ENCODE measurements at regions not wholly inside any gene's neighbourhood (a gene's known extent, or its start where the extent isn't known, plus 50 kb on each side); places are given as distances from the start of the nearest gene placed in this dataset.

GRCh38 chr16:51305337-51305736, 154.3 kb upstream of the SALL1 start:
- H3K9me3 Mint-ChIP-seq (ENCODE audit: unreplicated experiment) = no peaks in the 10 kb centered on the region

GRCh38 chr16:51302042-51302441, 151.0 kb upstream of the SALL1 start:
- H3K4me1 Mint-ChIP-seq (ENCODE audit: insufficient read depth, unreplicated experiment) = no peaks in the 10 kb centered on the region
- no peak for TF ChIP-seq CTCF (IDR thresholded peaks at IDR 0.05; ENCODE audit: unreplicated experiment)
- no peak overlapping the region for H3K4me3 Mint-ChIP-seq (ENCODE audit: unreplicated experiment)
- POLR2A ChIA-PET = interaction anchor here (1.1 kb wide), 1 partner anchor 18 kb away, joined by 3 read pairs; no protein-coding TSS in a partner anchor
- no peak overlapping the region for H3K27ac Mint-ChIP-seq (ENCODE audit: low read depth, unreplicated experiment)
- DNase-seq (ENCODE audit: unreplicated experiment) = no peak
- CTCF ChIA-PET = interaction anchor here (1.4 kb wide), 1 partner anchor 11 kb away, joined by 3 read pairs; no protein-coding TSS in a partner anchor
- no peaks in the 10 kb centered on the region for H3K27me3 Mint-ChIP-seq (ENCODE audit: insufficient read depth, unreplicated experiment)
- H3K36me3 Mint-ChIP-seq (ENCODE audit: insufficient read depth, unreplicated experiment) = no peaks in the 10 kb centered on the region
- intact Hi-C loops (cut with micrococcal nuclease) = no loop called here
- no TSS peak for BruUV-seq (replicated peaks)
- H3K9me3 Mint-ChIP-seq (ENCODE audit: unreplicated experiment) = no peaks in the 10 kb centered on the region

More at GRCh38 chr16:51305337-51305736, 154.3 kb upstream of the SALL1 start:
- BruUV-seq (replicated peaks) = no TSS peak
- Mint-ChIP-seq H3K4me3 (ENCODE audit: unreplicated experiment) (no peak overlapping the region), H3K27me3 (ENCODE audit: insufficient read depth, unreplicated experiment) (no peaks in the 10 kb centered on the region), H3K4me1 (ENCODE audit: insufficient read depth, unreplicated experiment) (no peaks in the 10 kb centered on the region), H3K36me3 (ENCODE audit: insufficient read depth, unreplicated experiment) (no peaks in the 10 kb centered on the region), H3K27ac (ENCODE audit: low read depth, unreplicated experiment) (no peak overlapping the region)
- TF ChIP-seq CTCF (IDR thresholded peaks at IDR 0.05; ENCODE audit: unreplicated experiment) = no peak
- ChIA-PET POLR2A (no interaction called here), CTCF (interaction anchor here (0.7 kb wide), 1 partner anchor 23 kb away, joined by 3 read pairs; no protein-coding TSS in a partner anchor)
- no peak for DNase-seq (ENCODE audit: unreplicated experiment)
- intact Hi-C loops (cut with micrococcal nuclease) = no loop called here

DNA sequence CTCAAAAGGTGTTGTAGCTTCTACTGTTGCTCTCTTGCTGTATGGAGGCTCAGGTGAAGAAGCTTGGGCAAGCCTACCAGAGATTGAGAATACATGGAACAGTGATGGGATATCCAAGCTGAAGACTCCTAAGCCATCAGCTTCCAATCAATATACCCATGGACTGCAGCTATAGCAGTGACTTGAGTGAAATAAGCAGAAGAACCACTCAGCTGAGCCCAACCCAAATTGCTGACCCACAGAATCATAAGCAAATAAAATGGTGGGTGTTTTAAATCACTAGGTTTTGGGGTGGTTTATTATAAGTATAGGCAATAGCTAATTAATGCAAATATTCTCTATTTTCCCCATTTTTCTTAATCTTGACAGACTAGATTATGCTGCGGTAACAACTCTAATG, 147.7 kb upstream of the SALL1 start:
- intact Hi-C loops (cut with micrococcal nuclease) = no loop called here
- Mint-ChIP-seq H3K27ac (ENCODE audit: low read depth, unreplicated experiment) (no peak overlapping the region), H3K27me3 (ENCODE audit: insufficient read depth, unreplicated experiment) (no peaks in the 10 kb centered on the region), H3K36me3 (ENCODE audit: insufficient read depth, unreplicated experiment) (peaks cover 4% of the 10 kb centered on the region), H3K9me3 (ENCODE audit: unreplicated experiment) (no peaks in the 10 kb centered on the region), H3K4me3 (ENCODE audit: unreplicated experiment) (no peak overlapping the region), H3K4me1 (ENCODE audit: insufficient read depth, unreplicated experiment) (no peaks in the 10 kb centered on the region)
- no peak for DNase-seq (ENCODE audit: unreplicated experiment)
- BruUV-seq (replicated peaks) = no TSS peak
- no peak for TF ChIP-seq CTCF (IDR thresholded peaks at IDR 0.05; ENCODE audit: unreplicated experiment)
- ChIA-PET POLR2A (no interaction called here), CTCF (interaction anchor here (0.7 kb wide), 1 partner anchor 71 kb away, joined by 3 read pairs; no protein-coding TSS in a partner anchor)

GRCh38 chr16:51290442-51291285, 139.6 kb upstream of the SALL1 start:
- no peak for DNase-seq (ENCODE audit: unreplicated experiment)
- intact Hi-C loops (cut with micrococcal nuclease) = no loop called here
- ChIA-PET CTCF (interaction anchor here (0.7 kb wide), 1 partner anchor 12 kb away, joined by 3 read pairs; no protein-coding TSS in a partner anchor), POLR2A (interaction anchor here (0.6 kb wide), 1 partner anchor 20 kb away, joined by 3 read pairs; no protein-coding TSS in a partner anchor)
- no peaks in the 10 kb centered on the region for H3K4me1 Mint-ChIP-seq (ENCODE audit: insufficient read depth, unreplicated experiment)
- no peaks in the 10 kb centered on the region for H3K27me3 Mint-ChIP-seq (ENCODE audit: insufficient read depth, unreplicated experiment)
- H3K36me3 Mint-ChIP-seq (ENCODE audit: insufficient read depth, unreplicated experiment) = peaks cover 2% of the 10 kb centered on the region
- BruUV-seq (replicated peaks) = no TSS peak
- no peak overlapping the region for H3K27ac Mint-ChIP-seq (ENCODE audit: low read depth, unreplicated experiment)
- H3K4me3 Mint-ChIP-seq (ENCODE audit: unreplicated experiment) = no peak overlapping the region
- TF ChIP-seq CTCF (IDR thresholded peaks at IDR 0.05; ENCODE audit: unreplicated experiment) = no peak
- no peaks in the 10 kb centered on the region for H3K9me3 Mint-ChIP-seq (ENCODE audit: unreplicated experiment)
